ENCODE measurements at regions not wholly inside any gene's neighbourhood (a gene's known extent, or its start where the extent isn't known, plus 50 kb on each side); places are given as distances from the start of the nearest gene placed in this dataset.

GRCh38 chr7:52938455-52939133 lies 96.8 kb upstream of the POM121L12 start:
- no peak overlapping the region for H3K27ac Mint-ChIP-seq
- TF ChIP-seq CTCF (IDR thresholded peaks at IDR 0.05; ENCODE audit: unreplicated experiment in 3 of 3) = no peak
- peaks cover 10% of the 10 kb centered on the region for H3K4me1 Mint-ChIP-seq
- H3K36me3 Mint-ChIP-seq (ENCODE audit: low read depth) = no peaks in the 10 kb centered on the region
- peaks cover 1% of the 10 kb centered on the region for H3K9me3 Mint-ChIP-seq
- H3K4me3 Mint-ChIP-seq = no peak overlapping the region
- no peaks in the 10 kb centered on the region for H3K27me3 Mint-ChIP-seq (ENCODE audit: low read depth)

GRCh38 chr7:52936750-52937149 lies 98.7 kb upstream of the POM121L12 start:
- Mint-ChIP-seq H3K4me1 (peaks cover 10% of the 10 kb centered on the region), H3K27me3 (ENCODE audit: low read depth) (no peaks in the 10 kb centered on the region), H3K9me3 (peaks cover 12% of the 10 kb centered on the region), H3K36me3 (ENCODE audit: low read depth) (no peaks in the 10 kb centered on the region), H3K4me3 (no peak overlapping the region), H3K27ac (no peak overlapping the region)
- no peak for TF ChIP-seq CTCF (IDR thresholded peaks at IDR 0.05; ENCODE audit: unreplicated experiment in 3 of 3)

- Mint-ChIP-seq H3K36me3 (ENCODE audit: low read depth) (no peaks in the 10 kb centered on the region), H3K4me1 (no peaks in the 10 kb centered on the region), H3K4me3 (no peak overlapping the region), H3K27ac (no peak overlapping the region), H3K9me3 (peaks cover 12% of the 10 kb centered on the region), H3K27me3 (ENCODE audit: low read depth) (no peaks in the 10 kb centered on the region)
- no peak for TF ChIP-seq CTCF (IDR thresholded peaks at IDR 0.05; ENCODE audit: unreplicated experiment in 3 of 3)
These were observed 106.8 kb upstream of the POM121L12 start for GRCh38 chr7:52928591-52928990.

GRCh38 chr7:52925332-52925731 lies 110.1 kb upstream of the POM121L12 start:
- Mint-ChIP-seq H3K9me3 (no peaks in the 10 kb centered on the region), H3K4me3 (no peak overlapping the region), H3K4me1 (no peaks in the 10 kb centered on the region), H3K27me3 (ENCODE audit: low read depth) (peaks cover 6% of the 10 kb centered on the region), H3K27ac (no peak overlapping the region), H3K36me3 (ENCODE audit: low read depth) (no peaks in the 10 kb centered on the region)
- TF ChIP-seq CTCF (IDR thresholded peaks at IDR 0.05; ENCODE audit: unreplicated experiment in 3 of 3) = no peak

- Mint-ChIP-seq H3K9me3 (no peaks in the 10 kb centered on the region), H3K4me3 (no peak overlapping the region), H3K4me1 (no peaks in the 10 kb centered on the region), H3K36me3 (ENCODE audit: low read depth) (no peaks in the 10 kb centered on the region), H3K27ac (no peak overlapping the region), H3K27me3 (ENCODE audit: low read depth) (peaks cover 6% of the 10 kb centered on the region)
- TF ChIP-seq CTCF (IDR thresholded peaks at IDR 0.05; ENCODE audit: unreplicated experiment in 3 of 3) = no peak
These were observed 114.5 kb upstream of the POM121L12 start for GRCh38 chr7:52920977-52921376.

- Mint-ChIP-seq H3K9me3 (no peaks in the 10 kb centered on the region), H3K4me1 (no peaks in the 10 kb centered on the region), H3K27me3 (ENCODE audit: low read depth) (peaks cover 6% of the 10 kb centered on the region), H3K4me3 (no peak overlapping the region), H3K36me3 (ENCODE audit: low read depth) (no peaks in the 10 kb centered on the region), H3K27ac (no peak overlapping the region)
- peak; percentile 14 to 49 (median 28) for TF ChIP-seq CTCF (IDR thresholded peaks at IDR 0.05; ENCODE audit: unreplicated experiment in 3 of 3)
These were observed 117.4 kb upstream of the POM121L12 start for GRCh38 chr7:52917982-52918578.
